H1 (cell line): ENCODE measurements at regions not wholly inside any gene's neighbourhood (a gene's known extent, or its start where the extent isn't known, plus 50 kb on each side); places are given as distances from the start of the nearest gene placed in this dataset.

ENCODE experiments used
- BCL11A ChIP-seq, 2 experiments: IDR thresholded peaks; one replicate each; pipeline ENCODE4 v1.6.1; 2011; ENCODE audit warnings: low read depth in 2 of 2, low read length in 2 of 2, mild to moderate bottlenecking in 2 of 2
- CBX5 ChIP-seq: fragments of 300-800, 300-1000 bp; sonication (generic); IDR thresholded peaks from 2 replicates; pipeline ENCODE4 v1.7.1; 2016; ENCODE audit warnings: antibody characterized with exemption, low read length, low read depth
- CHD7 ChIP-seq: fragments of 300-600 bp; sonication (generic); IDR thresholded peaks from 2 replicates; pipeline ENCODE4 v1.7.1; 2012; ENCODE audit warnings: low read length, moderate library complexity, mild to moderate bottlenecking, inconsistent platforms; ENCODE audit not compliant: insufficient replicate concordance
- KDM1A ChIP-seq: fragments of 200-600, 300-600 bp; sonication (generic); IDR thresholded peaks from 2 replicates; pipeline ENCODE4 v1.7.1; 2016; ENCODE audit warnings: mild to moderate bottlenecking, low read length, borderline replicate concordance
- KDM4A ChIP-seq: IDR thresholded peaks from one replicate; pipeline ENCODE4 v1.7.1; 2012; ENCODE audit warnings: low read depth, mild to moderate bottlenecking, moderate library complexity, low read length, inconsistent platforms; ENCODE audit not compliant: severe bottlenecking
- PHF8 ChIP-seq: fragments of 200-600 bp; sonication (generic); conservative IDR thresholded peaks from 2 replicates; pipeline ENCODE4 v1.7.1; 2012; ENCODE audit warnings: low read depth, mild to moderate bottlenecking, inconsistent platforms, low read length, moderate library complexity
- POLR2A ChIP-seq, 2 experiments: IDR thresholded peaks; 1 replicate in 1 of 2; 2 replicates in 1 of 2; pipeline ENCODE4 v1.6.1; 2011; ENCODE audit warnings: low read depth in 2 of 2, low read length in 2 of 2, mild to moderate bottlenecking in 2 of 2; ENCODE audit errors: control extremely low read depth in 1 of 2
- RBBP5 ChIP-seq: IDR thresholded peaks from 2 replicates; pipeline ENCODE4 v1.7.1; 2012; ENCODE audit warnings: low read depth, mild to moderate bottlenecking, inconsistent platforms, low read length, moderate library complexity, borderline replicate concordance
- TCF12 ChIP-seq: IDR thresholded peaks from 2 replicates; pipeline ENCODE4 v1.6.1; 2011; ENCODE audit warnings: low read depth, mild to moderate bottlenecking, low read length

- TF ChIP-seq CHD7 (no peak), KDM4A (no peak), PHF8 (no peak), CBX5 (no peak), TCF12 (no peak), KDM1A (no peak), BCL11A (IDR thresholded peaks at IDR 0.05; ENCODE audit: low read depth in 2 of 2, low read length in 2 of 2) (no peak), POLR2A (IDR thresholded peaks at IDR 0.05; ENCODE audit: control extremely low read depth in 1 of 2, low read depth in 2 of 2, low read length in 2 of 2) (no peak), RBBP5 (no peak)
- TF ChIP-seq, all 59 proteins: peak for 0
Observed at GRCh38 chr10:116798859-116799258, 50.4 kb upstream of the ENO4 start (continued).
